A549 (cell line): ENCODE measurements at regions not wholly inside any gene's neighbourhood (a gene's known extent, or its start where the extent isn't known, plus 50 kb on each side); places are given as distances from the start of the nearest gene placed in this dataset.

Experiments
- EP300 ChIP-seq, 2 experiments: fragments of >200 bp; sonication (Bioruptor Twin); formaldehyde crosslinking; IDR thresholded peaks; 2 replicates in 1 of 2; 3 replicates in 1 of 2; pipeline ENCODE4 v1.6.1; 2016 to 2017
- RCOR1 ChIP-seq: fragments of 150-350 bp; IDR thresholded peaks from 2 replicates; pipeline ENCODE4 v1.6.1; 2014; ENCODE audit warnings: antibody characterized with exemption, low read length, low read depth
- TF ChIP-seq, protein P1 (sequence below): fragments of >200 bp; sonication (Bioruptor Twin); formaldehyde crosslinking; IDR thresholded peaks from 3 replicates; pipeline ENCODE4 v1.5.1; 2016
- TF ChIP-seq, protein P2 (sequence below): IDR thresholded peaks from 2 replicates; pipeline ENCODE4 v1.6.1; 2012
- TF ChIP-seq, protein P3 (sequence below): IDR thresholded peaks from 2 replicates; pipeline ENCODE4 v1.6.1; 2012; ENCODE audit warnings: low read depth, borderline replicate concordance
- TF ChIP-seq, protein P4 (sequence below): fragments of 200-600 bp; sonication (generic); IDR thresholded peaks from 2 replicates; pipeline ENCODE4 v1.6.1; 2016; ENCODE audit warnings: antibody characterized with exemption, mild to moderate bottlenecking, moderate library complexity

DNA sequence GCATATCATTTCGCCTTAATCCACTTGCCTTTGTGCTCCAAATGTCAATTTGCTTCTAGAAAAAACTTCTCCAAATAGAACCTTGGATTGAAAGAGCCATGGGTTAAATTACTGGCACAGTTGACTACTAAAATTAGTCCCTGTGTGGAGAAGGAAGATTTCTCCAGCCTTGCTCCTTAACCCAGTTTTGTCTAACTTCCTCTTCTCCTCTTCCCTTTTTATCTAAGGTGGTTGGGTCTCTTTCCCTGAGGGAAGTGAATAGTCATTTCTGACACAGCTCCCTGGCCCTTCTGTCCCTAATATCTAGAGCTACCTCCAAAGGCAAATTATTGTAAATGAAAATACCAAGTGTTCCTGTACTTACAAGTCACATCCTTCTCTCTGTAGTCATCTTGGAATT is 527.9 kb upstream of the TBL1XR1 start:
- TF ChIP-seq, protein P1, sequence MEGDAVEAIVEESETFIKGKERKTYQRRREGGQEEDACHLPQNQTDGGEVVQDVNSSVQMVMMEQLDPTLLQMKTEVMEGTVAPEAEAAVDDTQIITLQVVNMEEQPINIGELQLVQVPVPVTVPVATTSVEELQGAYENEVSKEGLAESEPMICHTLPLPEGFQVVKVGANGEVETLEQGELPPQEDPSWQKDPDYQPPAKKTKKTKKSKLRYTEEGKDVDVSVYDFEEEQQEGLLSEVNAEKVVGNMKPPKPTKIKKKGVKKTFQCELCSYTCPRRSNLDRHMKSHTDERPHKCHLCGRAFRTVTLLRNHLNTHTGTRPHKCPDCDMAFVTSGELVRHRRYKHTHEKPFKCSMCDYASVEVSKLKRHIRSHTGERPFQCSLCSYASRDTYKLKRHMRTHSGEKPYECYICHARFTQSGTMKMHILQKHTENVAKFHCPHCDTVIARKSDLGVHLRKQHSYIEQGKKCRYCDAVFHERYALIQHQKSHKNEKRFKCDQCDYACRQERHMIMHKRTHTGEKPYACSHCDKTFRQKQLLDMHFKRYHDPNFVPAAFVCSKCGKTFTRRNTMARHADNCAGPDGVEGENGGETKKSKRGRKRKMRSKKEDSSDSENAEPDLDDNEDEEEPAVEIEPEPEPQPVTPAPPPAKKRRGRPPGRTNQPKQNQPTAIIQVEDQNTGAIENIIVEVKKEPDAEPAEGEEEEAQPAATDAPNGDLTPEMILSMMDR = no peak
- TF ChIP-seq, protein P2, sequence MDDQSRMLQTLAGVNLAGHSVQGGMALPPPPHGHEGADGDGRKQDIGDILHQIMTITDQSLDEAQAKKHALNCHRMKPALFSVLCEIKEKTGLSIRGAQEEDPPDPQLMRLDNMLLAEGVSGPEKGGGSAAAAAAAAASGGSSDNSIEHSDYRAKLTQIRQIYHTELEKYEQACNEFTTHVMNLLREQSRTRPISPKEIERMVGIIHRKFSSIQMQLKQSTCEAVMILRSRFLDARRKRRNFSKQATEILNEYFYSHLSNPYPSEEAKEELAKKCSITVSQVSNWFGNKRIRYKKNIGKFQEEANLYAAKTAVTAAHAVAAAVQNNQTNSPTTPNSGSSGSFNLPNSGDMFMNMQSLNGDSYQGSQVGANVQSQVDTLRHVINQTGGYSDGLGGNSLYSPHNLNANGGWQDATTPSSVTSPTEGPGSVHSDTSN = no peak
- TF ChIP-seq EP300 (IDR thresholded peaks at IDR 0.05) (no peak), RCOR1 (no peak)
- TF ChIP-seq, protein P3, sequence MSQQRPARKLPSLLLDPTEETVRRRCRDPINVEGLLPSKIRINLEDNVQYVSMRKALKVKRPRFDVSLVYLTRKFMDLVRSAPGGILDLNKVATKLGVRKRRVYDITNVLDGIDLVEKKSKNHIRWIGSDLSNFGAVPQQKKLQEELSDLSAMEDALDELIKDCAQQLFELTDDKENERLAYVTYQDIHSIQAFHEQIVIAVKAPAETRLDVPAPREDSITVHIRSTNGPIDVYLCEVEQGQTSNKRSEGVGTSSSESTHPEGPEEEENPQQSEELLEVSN = no peak
- TF ChIP-seq, protein P4, sequence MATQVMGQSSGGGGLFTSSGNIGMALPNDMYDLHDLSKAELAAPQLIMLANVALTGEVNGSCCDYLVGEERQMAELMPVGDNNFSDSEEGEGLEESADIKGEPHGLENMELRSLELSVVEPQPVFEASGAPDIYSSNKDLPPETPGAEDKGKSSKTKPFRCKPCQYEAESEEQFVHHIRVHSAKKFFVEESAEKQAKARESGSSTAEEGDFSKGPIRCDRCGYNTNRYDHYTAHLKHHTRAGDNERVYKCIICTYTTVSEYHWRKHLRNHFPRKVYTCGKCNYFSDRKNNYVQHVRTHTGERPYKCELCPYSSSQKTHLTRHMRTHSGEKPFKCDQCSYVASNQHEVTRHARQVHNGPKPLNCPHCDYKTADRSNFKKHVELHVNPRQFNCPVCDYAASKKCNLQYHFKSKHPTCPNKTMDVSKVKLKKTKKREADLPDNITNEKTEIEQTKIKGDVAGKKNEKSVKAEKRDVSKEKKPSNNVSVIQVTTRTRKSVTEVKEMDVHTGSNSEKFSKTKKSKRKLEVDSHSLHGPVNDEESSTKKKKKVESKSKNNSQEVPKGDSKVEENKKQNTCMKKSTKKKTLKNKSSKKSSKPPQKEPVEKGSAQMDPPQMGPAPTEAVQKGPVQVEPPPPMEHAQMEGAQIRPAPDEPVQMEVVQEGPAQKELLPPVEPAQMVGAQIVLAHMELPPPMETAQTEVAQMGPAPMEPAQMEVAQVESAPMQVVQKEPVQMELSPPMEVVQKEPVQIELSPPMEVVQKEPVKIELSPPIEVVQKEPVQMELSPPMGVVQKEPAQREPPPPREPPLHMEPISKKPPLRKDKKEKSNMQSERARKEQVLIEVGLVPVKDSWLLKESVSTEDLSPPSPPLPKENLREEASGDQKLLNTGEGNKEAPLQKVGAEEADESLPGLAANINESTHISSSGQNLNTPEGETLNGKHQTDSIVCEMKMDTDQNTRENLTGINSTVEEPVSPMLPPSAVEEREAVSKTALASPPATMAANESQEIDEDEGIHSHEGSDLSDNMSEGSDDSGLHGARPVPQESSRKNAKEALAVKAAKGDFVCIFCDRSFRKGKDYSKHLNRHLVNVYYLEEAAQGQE = no peak
